T-helper 2 cell treated with Interferon-gamma antibody and Interleukin-4, amounts not matched to agents 5 μg/mL and 100 μg/mL, for 36 hours (primary cell): ENCODE measurements at regions not wholly inside any gene's neighbourhood (a gene's known extent, or its start where the extent isn't known, plus 50 kb on each side); places are given as distances from the start of the nearest gene placed in this dataset.
"Not testable (repeated sequence)": the region's sequence is repeated elsewhere in the genome, so short reads cannot be mapped to it uniquely, and the experiment has no call there.

Source experiments
- DNase-seq: peaks from one replicate; pipeline ENCODE4 v3.0.0; 2021; ENCODE audit warnings: low spot score
- H3K27ac Mint-ChIP-seq: one replicate; pipeline ENCODE4 v1.8.0; 2021; ENCODE audit warnings: mild to moderate bottlenecking, mixed read lengths
- H3K27me3 Mint-ChIP-seq: one replicate; pipeline ENCODE4 v1.8.0; 2021; ENCODE audit warnings: low read depth, mixed read lengths
- H3K36me3 Mint-ChIP-seq: one replicate; pipeline ENCODE4 v1.8.0; 2021; ENCODE audit warnings: low read depth, mixed read lengths
- H3K4me1 Mint-ChIP-seq: one replicate; pipeline ENCODE4 v1.8.0; 2021; ENCODE audit warnings: low read depth, mixed read lengths
- H3K4me3 Mint-ChIP-seq: one replicate; pipeline ENCODE4 v1.8.0; 2022; ENCODE audit warnings: mild to moderate bottlenecking, moderate library complexity, mixed read lengths
- H3K9me3 Mint-ChIP-seq: one replicate; pipeline ENCODE4 v1.8.0; 2021; ENCODE audit warnings: mixed read lengths

DNA sequence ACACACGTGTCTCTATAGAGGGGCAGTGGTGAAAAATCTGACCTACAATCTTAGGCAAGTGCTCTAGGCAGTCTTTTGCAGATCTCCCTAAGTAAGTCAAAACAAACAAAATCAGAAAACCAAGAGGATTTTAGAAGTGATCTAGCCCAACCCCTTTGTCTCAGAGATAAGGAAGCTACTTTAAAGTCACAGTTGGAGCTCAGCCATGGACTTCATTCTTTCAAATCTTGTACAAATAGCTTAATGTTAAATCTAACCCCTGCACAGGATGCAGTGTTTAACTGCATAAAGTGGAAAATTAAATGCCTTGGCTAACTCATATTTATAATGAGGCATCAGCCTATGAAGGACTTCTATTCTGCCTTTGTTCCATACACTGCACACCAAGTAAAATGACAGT, 135.1 kb upstream of the RFX3 start:
- H3K4me1 Mint-ChIP-seq = peaks cover 2% of the 10 kb centered on the region
- H3K27ac Mint-ChIP-seq = no peak overlapping the region
- H3K36me3 Mint-ChIP-seq = no peaks in the 10 kb centered on the region
- H3K9me3 Mint-ChIP-seq = no peaks in the 10 kb centered on the region
- H3K27me3 Mint-ChIP-seq = no peaks in the 10 kb centered on the region
- no peak overlapping the region for H3K4me3 Mint-ChIP-seq
- DNase-seq = no peak

DNA sequence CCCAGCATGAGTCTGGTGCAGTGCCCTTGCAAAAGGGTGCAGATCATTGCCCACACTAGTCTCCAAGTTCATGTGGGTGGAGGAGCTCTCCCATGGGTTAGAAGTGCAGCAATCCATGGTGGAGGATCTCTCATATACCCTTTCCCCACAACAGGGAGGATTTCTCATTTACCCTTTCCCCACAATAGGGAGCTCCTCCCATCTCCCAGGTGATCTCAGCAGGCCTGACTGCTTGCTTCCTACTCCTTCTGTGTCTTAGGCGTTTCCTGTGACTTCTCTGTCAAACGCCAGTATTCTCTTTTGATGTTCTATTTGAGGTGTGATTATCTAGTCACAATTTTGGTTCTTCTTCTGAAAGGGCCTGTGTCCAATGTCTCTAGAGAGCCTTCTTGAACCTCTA, 133.8 kb upstream of the RFX3 start:
- H3K36me3 Mint-ChIP-seq = no peaks in the 10 kb centered on the region
- no peak overlapping the region for H3K27ac Mint-ChIP-seq
- no peaks in the 10 kb centered on the region for H3K27me3 Mint-ChIP-seq
- H3K4me1 Mint-ChIP-seq = peaks cover 2% of the 10 kb centered on the region
- DNase-seq = no peak
- no peaks in the 10 kb centered on the region for H3K9me3 Mint-ChIP-seq
- H3K4me3 Mint-ChIP-seq = no peak overlapping the region

DNA sequence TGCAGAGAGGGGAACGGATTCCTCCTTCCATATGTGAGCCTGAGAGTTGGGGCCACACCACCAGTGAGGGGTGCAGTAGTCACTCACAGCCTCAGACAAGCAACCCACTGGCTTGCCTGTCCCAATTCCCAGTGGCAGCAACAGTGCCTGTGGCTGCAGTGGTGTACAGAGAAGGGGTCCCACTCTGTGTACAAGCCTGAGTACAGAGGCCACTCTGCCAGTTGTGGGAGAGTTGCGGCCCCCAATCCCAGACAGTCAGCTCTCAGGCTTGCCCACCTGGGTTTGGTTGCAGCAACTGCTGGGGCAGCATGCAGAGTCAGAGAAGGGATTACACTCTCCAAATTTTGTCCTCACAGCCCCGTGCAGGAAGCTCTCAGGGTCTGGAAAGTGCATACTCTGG, 133.2 kb upstream of the RFX3 start:
- no peaks in the 10 kb centered on the region for H3K36me3 Mint-ChIP-seq
- no peak for DNase-seq
- H3K9me3 Mint-ChIP-seq = no peaks in the 10 kb centered on the region
- no peaks in the 10 kb centered on the region for H3K27me3 Mint-ChIP-seq
- H3K4me3 Mint-ChIP-seq = no peak overlapping the region
- H3K4me1 Mint-ChIP-seq = peaks cover 2% of the 10 kb centered on the region
- no peak overlapping the region for H3K27ac Mint-ChIP-seq

DNA sequence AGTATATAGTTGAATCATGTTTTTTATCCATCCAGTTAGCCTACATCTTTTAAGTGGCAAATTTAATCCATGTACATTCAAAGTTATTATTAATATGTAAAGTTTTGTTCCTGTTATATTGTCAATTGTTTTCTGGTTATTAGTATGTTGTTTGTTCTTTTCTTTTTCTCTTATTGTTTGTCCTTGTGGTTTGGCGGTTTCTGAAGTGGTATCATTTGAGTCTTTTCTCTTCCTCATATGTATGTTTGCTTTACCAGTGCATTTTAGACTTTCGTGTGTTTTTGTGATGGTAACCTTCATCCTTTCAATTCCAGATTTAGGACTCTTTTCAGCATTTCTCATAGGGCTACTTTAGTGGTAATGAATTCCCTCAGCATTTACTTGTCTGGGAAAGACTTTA, 130.4 kb upstream of the RFX3 start:
- Mint-ChIP-seq H3K27ac (no peak overlapping the region), H3K36me3 (peaks cover 3% of the 10 kb centered on the region), H3K4me3 (no peak overlapping the region), H3K27me3 (no peaks in the 10 kb centered on the region), H3K4me1 (peaks cover 2% of the 10 kb centered on the region), H3K9me3 (no peaks in the 10 kb centered on the region)
- DNase-seq = no peak

DNA sequence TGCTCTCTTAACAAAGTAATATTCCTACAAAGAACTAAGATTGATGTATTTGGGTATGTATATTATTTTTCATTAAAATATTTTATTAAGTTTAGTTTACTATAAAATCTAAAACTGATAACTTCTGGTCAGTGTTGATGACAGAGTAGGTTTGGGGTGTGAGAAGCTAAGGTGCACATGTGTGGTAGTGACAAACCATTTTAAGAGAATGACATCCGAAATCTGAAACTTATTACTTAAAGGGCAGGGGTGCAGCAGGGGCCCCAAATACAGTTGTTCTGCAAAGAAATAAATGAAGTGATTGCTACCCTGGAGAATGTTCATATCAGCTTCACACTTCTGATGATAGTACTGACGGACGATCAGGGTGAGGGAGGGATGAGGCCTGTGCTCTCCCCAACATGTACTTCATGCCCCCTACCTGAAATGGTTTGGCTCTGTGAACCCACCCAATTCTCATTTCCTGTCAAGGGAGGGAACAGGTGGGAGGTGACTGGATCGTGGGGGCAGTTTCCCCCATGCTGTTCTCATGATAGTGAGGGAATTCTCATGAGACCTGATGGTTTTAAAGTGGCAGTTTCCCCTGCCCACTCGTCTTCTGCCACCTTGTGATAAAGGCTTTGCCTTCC, 125.3 kb upstream of the RFX3 start:
- H3K4me3 Mint-ChIP-seq = no peak overlapping the region
- H3K9me3 Mint-ChIP-seq = no peaks in the 10 kb centered on the region
- DNase-seq = no peak
- no peak overlapping the region for H3K27ac Mint-ChIP-seq
- no peaks in the 10 kb centered on the region for H3K4me1 Mint-ChIP-seq
- H3K36me3 Mint-ChIP-seq = peaks cover 3% of the 10 kb centered on the region
- H3K27me3 Mint-ChIP-seq = no peaks in the 10 kb centered on the region

DNA sequence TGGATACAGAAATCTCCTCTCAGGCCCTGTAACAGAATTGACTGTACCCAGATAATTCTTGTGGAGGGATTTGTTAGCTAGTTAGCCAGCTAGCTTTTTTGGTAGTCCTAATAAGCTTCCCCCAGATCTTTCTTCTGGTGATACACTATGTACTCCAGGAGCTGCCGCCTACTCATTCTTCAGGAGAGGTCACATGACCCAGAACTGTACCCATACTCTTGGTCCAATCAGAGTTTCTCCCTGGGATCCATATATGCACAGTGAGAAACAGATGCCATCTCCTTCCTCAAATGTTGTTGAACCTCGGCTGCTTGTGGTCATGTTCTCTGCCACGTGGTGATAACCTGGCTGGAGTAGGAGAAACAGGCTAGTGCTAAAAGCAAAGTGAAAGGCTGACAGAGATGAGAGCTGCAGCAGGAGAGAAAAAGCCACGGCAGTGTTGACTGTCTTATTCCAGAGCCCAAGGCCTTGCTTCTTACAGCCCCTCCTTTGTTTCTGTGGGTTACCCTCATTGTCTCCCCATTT, 123.0 kb upstream of the RFX3 start:
- no peak overlapping the region for H3K27ac Mint-ChIP-seq

DNA sequence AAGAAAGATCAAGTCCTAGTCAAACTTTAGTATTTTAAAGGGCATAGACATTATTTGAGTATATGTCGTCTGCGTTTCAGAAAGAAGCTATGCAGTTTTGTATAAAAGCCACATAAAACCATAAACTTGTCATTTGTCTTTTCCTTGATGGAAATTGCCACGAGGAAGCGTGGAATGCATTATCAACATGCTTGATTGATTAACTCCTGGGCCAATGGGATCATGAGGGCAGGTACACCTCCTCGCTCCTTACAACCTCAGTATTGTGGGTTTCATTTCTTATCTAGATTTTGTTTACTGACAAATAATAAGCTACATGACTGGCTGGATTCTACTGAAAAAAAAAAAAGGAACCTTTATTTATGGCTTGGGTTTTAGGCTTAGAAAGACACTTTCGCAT, 122.5 kb upstream of the RFX3 start:
- H3K27me3 Mint-ChIP-seq = no peaks in the 10 kb centered on the region
- H3K36me3 Mint-ChIP-seq = peaks cover 1% of the 10 kb centered on the region
- no peak overlapping the region for H3K4me3 Mint-ChIP-seq
- H3K27ac Mint-ChIP-seq = no peak overlapping the region
- no peaks in the 10 kb centered on the region for H3K9me3 Mint-ChIP-seq
- H3K4me1 Mint-ChIP-seq = no peaks in the 10 kb centered on the region
- DNase-seq = no peak

More for the DNA sequence above, 123.0 kb upstream of the RFX3 start:
- H3K36me3 Mint-ChIP-seq = peaks cover 3% of the 10 kb centered on the region
- no peaks in the 10 kb centered on the region for H3K27me3 Mint-ChIP-seq
- H3K4me3 Mint-ChIP-seq = no peak overlapping the region
- no peaks in the 10 kb centered on the region for H3K9me3 Mint-ChIP-seq
- H3K4me1 Mint-ChIP-seq = no peaks in the 10 kb centered on the region
- no peak for DNase-seq

DNA sequence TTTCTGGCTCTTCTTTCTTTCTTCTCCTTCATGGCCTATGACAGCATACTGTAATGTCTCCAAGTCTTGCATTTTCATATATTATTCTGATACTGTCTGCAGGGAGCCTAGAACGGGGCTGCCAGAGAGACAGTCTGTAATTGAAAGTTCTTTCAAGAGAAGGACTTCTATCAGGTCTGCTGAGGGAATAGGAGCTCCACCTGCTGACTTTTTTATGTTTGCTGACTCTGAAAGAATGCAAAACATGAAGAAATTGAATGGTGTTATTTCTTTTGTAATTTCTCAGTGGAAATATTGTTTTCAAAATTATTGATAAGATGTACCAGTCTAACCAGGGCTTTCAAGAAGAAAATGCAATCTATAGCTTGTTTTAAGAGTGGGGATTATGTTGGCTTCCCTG, 121.9 kb upstream of the RFX3 start:
- Mint-ChIP-seq H3K27ac (no peak overlapping the region), H3K4me1 (no peaks in the 10 kb centered on the region), H3K36me3 (no peaks in the 10 kb centered on the region), H3K9me3 (no peaks in the 10 kb centered on the region), H3K27me3 (no peaks in the 10 kb centered on the region), H3K4me3 (no peak overlapping the region)
- no peak for DNase-seq

DNA sequence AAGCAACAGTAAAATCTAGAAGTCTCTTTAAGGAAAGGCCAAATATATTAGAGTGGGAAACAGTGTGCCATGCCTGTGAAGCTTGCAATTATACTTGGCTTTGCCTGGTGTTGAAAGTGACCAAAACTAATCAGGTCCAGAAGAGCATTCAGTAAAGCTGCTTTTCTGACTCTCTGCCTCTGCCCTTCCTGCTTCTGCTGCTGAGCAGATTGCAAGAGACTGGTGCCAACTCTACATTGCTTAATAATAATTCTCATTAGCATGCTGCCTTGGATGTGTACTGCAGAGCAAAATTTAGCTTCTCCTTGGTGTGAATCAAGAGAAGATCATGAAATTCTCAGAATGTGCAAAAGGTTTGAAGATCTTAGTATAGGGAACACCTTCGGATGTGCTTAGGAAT, 120.4 kb upstream of the RFX3 start:
- H3K36me3 Mint-ChIP-seq = no peaks in the 10 kb centered on the region
- H3K4me3 Mint-ChIP-seq = no peak overlapping the region
- no peaks in the 10 kb centered on the region for H3K27me3 Mint-ChIP-seq
- no peak overlapping the region for H3K27ac Mint-ChIP-seq
- no peaks in the 10 kb centered on the region for H3K4me1 Mint-ChIP-seq
- no peaks in the 10 kb centered on the region for H3K9me3 Mint-ChIP-seq
- DNase-seq = no peak

DNA sequence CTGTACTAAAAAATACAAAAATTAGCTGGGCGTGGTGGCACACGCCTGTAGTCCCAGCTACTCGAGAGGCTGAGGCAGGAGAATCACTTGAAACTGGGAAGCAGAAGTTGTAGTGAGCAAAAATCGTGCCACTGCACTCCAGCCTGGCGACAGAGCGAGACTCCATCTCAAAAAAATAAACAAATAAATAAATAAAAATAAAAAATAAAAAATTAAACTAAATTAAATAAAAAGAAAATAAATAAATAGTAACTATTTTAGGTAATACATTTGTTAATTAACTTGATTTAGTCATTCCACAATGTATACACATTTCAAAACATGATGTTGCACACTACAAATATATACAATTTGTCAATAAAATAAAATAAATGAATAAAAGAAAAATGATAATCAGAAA, 116.3 kb upstream of the RFX3 start:
- H3K27me3 Mint-ChIP-seq, DNase-seq, H3K27ac Mint-ChIP-seq, H3K4me3 Mint-ChIP-seq, H3K36me3 Mint-ChIP-seq, H3K4me1 Mint-ChIP-seq: not testable (repeated sequence)
- H3K9me3 Mint-ChIP-seq = peaks cover 13% of the 10 kb centered on the region

DNA sequence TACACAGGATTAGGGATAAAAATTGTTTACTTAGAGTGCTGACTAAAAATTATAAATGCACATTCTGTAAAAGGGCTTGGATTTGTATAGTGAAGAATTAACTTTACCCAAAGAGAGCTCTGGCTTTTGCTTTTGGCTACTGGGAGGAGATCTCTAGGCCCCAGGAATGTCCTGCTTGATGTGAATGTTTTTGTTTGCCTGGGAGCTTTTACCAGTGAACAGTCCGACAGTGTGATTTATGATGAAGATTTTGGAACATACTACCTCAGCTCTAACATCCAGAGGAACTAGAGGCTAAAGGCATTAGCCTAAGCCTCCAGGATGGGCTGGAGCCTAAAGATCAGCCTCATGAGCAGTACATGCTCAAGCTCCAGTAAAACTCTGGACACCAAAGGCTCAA, 103.7 kb upstream of the RFX3 start:
- no peaks in the 10 kb centered on the region for H3K27me3 Mint-ChIP-seq
- DNase-seq = no peak
- no peaks in the 10 kb centered on the region for H3K9me3 Mint-ChIP-seq
- H3K4me3 Mint-ChIP-seq = no peak overlapping the region
- H3K36me3 Mint-ChIP-seq = peaks cover 18% of the 10 kb centered on the region
- no peak overlapping the region for H3K27ac Mint-ChIP-seq
- no peaks in the 10 kb centered on the region for H3K4me1 Mint-ChIP-seq

DNA sequence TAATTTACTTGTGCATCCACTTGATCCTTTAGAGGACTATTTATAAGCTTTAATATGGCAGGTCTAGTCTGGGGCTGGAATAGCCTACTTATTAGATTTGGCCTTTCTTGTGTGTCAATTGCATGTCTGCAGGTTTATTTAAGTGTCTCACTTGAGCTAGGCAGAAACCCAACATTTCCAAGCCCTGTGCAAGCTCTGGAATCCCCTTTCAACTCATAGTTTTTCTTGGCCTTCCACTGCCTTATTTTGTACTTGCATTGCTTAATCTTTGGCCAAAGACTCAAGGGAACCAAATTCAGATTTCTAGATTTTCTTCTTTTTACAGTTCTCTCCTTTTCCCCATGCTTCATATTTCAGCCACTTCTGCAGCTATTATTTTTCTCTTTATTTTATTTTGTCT, 102.4 kb upstream of the RFX3 start:
- Mint-ChIP-seq H3K4me1 (no peaks in the 10 kb centered on the region), H3K4me3 (no peak overlapping the region), H3K36me3 (peaks cover 17% of the 10 kb centered on the region), H3K27me3 (no peaks in the 10 kb centered on the region), H3K9me3 (no peaks in the 10 kb centered on the region), H3K27ac (no peak overlapping the region)
- DNase-seq = no peak

DNA sequence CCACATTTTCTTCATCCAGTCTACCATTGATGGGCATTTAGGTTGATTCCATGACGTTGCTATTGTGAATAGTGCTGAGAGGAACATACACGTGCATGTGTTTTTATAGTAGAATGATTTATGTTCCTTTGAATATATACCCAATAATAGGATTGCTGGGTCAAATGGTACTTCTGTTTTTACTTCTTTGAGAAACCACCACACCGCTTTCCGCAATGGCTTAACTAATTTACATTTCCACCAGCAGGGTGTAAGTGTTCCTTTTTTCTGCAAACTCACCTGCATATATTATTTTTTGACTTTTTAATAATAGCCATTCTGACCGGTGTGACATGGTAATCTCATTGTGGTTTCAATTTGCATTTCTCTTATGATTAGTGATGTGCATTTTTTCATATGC, 82.2 kb upstream of the RFX3 start:
- H3K4me1 Mint-ChIP-seq = no peaks in the 10 kb centered on the region
- no peak for DNase-seq
- H3K9me3 Mint-ChIP-seq = no peaks in the 10 kb centered on the region
- no peaks in the 10 kb centered on the region for H3K27me3 Mint-ChIP-seq
- peaks cover 1% of the 10 kb centered on the region for H3K36me3 Mint-ChIP-seq
- H3K27ac Mint-ChIP-seq = no peak overlapping the region
- no peak overlapping the region for H3K4me3 Mint-ChIP-seq

DNA sequence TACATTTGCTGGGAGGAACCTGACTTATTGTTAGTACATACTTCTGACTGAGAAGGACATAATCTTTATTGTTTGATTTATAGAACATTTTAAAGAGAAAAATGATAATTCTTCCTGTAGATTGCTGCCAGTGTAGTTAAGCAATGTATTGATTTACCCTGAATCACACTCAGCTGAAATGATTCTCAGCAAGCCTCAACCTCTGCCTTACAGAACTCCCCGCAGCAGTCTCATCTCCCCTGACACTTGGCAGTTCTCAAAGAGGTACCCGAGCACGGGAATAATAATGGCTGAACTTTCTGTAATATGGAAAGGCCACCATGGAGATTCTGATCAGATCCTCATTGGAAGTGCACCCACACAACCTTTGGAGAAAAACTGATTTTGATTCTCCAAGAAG, 74.9 kb upstream of the RFX3 start:
- Mint-ChIP-seq H3K9me3 (no peaks in the 10 kb centered on the region), H3K27ac (no peak overlapping the region), H3K27me3 (no peaks in the 10 kb centered on the region), H3K4me3 (no peak overlapping the region), H3K36me3 (peaks cover 1% of the 10 kb centered on the region), H3K4me1 (no peaks in the 10 kb centered on the region)
- no peak for DNase-seq

DNA sequence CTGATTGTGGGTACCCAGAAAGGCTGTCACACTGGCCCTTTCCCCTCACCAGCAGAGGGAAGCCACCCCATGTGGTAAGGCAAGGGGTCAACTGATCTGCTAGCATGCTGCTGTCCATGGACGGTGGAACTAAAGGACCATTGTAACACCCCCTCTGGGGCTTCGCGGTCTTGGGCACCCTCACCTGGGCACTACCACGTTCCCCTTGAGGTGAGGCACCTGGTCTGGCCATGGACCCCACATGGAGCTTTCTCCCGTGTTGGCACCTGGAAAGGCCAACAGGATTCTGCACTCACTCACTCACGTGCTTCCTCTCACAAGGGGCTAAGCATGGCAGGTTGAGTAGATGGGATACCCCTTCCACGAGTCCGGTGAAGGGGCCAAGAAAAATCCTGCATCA, 72.0 kb upstream of the RFX3 start:
- Mint-ChIP-seq H3K36me3 (peaks cover 5% of the 10 kb centered on the region), H3K4me1 (no peaks in the 10 kb centered on the region), H3K9me3 (peaks cover 4% of the 10 kb centered on the region), H3K27ac (no peak overlapping the region), H3K27me3 (no peaks in the 10 kb centered on the region), H3K4me3 (no peak overlapping the region)
- no peak for DNase-seq
